Head of caudate nucleus (tissue), 42 donors: ENCODE measurements at regions not wholly inside any gene's neighbourhood (a gene's known extent, or its start where the extent isn't known, plus 50 kb on each side); places are given as distances from the start of the nearest gene placed in this dataset.
"Not testable (repeated sequence)": the region's sequence is repeated elsewhere in the genome, so short reads cannot be mapped to it uniquely, and the experiment has no call there.

ENCODE experiments used
- DNase-seq, 42 donors: peaks; one replicate each; pipeline versions ENCODE4 v3.0.0 to v3.0.0-alpha.2; 2020 to 2021; ENCODE audit warnings: mixed read lengths in 7 of 42
- intact Hi-C: fragments of 100-400 bp; cut with DNase I; formaldehyde crosslinking; loops from one replicate; pipeline ENCODE4 v1.15.0; 2022

DNA sequence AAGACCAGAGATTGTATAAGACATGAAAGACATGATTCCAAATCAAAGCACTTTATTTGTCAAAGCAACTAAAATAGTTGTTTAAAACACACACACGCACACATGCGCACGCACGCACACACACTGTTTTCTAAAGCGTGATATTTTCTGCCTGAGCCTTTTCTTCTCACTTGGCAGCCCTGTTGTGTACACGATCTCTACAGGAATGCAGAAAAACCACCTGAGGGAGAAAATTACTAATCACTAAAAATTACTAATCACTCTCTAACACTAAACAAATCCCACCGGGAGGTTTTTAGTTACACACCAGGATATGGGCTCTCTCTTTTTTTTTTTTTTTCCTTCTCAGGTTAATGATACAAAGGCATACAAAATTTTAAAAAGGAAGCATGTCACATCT, 160.1 kb upstream of the ATP11B start:
- intact Hi-C loops: no loop called here
- DNase-seq: no peak

DNA sequence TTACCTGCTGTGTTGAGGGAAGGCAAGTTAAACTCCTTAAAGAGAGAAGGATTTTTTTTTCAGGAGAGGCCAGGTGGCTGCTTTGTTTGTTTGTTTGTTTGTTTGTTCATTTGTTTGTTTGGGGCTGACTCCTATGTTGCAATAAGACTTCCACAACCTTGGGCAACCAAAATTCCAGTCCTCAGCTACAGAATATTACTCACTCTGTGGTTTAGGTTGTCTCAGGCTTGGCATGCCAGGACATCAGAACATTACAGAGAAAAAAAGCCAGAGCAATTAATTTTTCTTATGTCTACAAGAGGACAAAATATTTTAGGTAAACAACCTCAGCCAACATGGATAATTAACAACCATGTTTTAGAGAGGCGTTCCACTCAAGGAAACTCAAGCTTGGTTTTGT, 156.7 kb upstream of the ATP11B start:
- intact Hi-C loops: no loop called here
- no peak for DNase-seq

DNA sequence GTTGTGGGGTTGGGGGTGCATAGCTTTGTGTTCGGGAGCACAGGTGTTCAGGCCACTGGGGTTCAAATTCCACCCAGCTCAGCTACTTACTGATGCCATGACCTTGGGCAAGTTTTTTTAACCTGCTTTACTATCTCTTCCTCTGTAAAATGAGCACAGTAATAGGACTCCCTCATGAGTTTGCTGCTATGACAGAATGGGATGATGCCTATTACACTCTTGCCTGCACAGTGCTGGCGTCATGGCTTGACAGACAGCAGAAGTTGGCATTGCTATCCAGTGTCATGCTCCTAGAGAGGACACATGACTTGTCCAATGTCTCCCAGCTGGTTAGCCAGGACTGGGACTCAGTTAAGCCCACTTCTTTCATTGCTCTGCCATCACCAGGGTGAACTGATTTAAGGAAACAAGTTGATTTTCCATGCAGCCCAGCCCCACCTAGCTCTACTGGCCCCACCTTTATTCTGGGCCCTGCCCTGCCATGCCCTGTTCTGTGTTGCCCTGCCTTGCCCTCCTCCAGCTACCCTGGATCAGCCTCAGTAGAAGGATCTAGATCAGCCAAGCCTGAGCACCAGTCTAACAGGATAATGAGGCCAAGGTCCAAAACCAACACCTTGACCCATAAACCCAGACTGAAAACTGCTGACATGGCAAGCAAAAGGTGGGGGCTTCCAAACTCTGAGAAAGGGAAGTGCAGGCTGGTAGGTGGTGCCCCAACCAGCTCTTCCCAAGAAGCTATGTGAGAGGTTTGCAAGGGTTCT, 155.8 kb upstream of the ATP11B start:
- no peak for DNase-seq
- intact Hi-C loops: no loop called here

DNA sequence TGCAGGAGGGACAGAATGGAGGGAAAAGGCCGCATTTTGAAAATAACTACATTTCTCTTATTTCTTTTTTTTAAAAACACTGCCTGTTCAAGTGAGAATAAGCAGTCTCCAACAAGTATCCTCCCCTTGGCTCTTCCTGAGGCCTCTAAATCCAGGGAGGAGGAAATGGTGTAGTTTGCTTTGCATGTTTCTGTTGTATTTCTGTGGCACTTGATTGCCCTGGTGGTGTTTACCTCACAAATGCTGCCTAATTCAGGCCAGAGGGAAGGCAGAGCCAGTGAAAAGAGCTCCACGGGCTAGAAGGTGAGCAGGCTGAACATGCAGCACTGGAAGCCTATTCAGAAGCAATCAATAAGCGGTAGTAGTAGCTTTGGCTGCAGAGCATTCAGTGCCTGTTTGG, 149.3 kb upstream of the ATP11B start:
- intact Hi-C loops: no loop called here
- DNase-seq: no peak

GRCh38 chr3:182644790-182645433, 148.4 kb upstream of the ATP11B start:
- intact Hi-C loops: no loop called here
- DNase-seq: no peak

- intact Hi-C loops: no loop called here
- no peak for DNase-seq
Measured at GRCh38 chr3:182650568-182651128, 142.7 kb upstream of the ATP11B start.

DNA sequence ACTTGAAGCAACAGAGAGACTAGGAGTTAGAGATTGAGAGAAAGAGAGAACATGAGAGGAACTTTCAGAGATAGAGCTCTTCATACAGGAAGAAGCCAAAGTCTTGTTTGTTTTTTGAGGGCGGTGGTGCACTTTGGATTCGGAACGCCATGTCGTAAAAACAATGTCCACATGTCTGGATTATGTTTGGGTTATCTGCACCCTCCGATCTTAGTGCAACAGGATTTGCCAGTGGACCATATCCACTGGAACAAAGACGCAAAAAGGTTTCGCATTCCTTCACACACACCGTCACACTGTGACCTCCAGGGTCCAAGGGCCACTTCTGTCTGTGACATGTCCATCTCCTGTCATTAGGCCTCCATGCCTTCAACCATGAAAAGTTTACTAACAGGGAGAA, 141.8 kb upstream of the ATP11B start:
- intact Hi-C loops: no loop called here
- DNase-seq: no peak

- intact Hi-C loops: not testable (repeated sequence)
Measured at GRCh38 chr3:182653065-182653464, 140.2 kb upstream of the ATP11B start.

DNA sequence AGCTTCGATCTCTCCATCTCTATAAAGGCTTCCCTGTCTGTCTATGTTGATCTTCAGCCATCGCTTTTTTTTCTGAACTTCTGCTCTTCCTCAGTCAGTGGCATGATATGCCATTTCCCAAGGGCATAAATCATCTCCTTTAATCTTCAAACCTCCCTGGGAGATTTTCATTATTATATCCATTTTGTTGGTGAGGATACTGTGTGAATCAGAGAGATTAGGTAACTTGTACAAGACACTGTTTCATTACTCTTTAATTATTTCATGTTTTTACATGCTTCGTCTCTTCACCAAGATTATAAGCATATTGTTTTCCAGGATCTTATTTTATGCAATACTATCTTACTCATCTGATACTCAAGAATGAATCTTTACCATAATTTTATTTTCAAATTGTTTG, 124.8 kb upstream of the ATP11B start:
- intact Hi-C loops: no loop called here
- DNase-seq: no peak

More at GRCh38 chr3:182653065-182653464, 140.2 kb upstream of the ATP11B start:
- DNase-seq: not testable (repeated sequence)

GRCh38 chr3:182668974-182669373, 124.3 kb upstream of the ATP11B start:
- intact Hi-C loops: no loop called here
- DNase-seq: no peak

DNA sequence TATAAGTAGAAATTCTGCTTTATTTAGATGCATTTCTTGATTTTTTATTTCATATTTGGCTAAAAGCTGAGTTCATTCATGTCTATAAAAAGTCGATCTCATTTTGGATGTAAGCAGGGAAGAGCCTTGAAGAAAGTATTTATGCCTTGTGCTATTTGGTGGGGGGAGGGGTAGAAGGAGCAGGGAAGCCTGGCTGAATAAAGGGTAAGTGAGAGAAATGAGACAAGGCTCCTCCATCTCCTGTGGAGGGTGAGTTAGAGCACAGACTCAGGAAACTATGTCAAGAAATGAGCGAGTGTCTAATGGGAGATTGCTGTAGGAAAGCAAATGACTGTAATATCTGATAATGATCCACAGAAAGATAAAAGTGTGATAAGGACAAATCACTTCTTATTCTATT, 121.8 kb upstream of the ATP11B start:
- peak in 11 of 42 donors; percentile 3 to 47 (median 10) for DNase-seq
- intact Hi-C loops: no loop called here

DNA sequence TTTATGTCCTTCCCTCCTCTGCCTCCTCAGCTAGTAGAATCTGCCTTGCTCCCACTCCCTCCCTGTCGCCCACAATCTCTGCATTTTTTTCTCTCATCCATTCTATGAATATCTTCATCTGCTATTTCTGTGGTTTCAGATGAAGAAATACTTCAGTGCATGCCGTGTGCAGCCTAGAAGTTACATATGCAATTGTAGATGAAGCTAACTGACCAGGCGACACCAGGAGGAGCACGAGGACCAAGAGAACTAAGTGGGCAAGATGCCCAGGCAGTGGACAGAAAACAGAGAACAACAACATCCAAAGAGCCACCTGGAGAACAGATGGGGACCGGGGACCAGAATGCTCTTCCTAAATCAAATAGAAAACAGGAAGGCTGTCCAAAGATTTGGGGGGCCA, 121.4 kb upstream of the ATP11B start:
- intact Hi-C loops: no loop called here
- DNase-seq: peak; percentile 13 to 84 (median 56)

DNA sequence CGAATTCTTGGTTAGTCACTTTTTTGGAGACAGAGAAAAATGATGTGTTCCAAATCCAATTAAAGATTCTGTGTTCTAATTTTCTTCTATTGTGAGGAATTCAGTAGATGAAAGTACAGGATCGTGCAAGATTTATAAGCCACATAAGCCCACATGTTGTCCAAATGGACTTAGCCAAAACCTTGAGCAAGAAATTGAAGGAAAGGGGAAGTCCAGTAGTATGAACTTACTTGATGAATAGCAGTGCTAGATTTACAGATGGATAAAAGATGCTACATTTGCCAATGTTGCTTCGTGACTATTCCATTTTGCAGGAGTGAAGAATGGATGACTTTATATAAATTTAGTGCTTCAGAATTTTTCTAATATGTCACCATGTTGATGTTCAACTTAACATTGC, 120.0 kb upstream of the ATP11B start:
- no peak for DNase-seq
- intact Hi-C loops: no loop called here

DNA sequence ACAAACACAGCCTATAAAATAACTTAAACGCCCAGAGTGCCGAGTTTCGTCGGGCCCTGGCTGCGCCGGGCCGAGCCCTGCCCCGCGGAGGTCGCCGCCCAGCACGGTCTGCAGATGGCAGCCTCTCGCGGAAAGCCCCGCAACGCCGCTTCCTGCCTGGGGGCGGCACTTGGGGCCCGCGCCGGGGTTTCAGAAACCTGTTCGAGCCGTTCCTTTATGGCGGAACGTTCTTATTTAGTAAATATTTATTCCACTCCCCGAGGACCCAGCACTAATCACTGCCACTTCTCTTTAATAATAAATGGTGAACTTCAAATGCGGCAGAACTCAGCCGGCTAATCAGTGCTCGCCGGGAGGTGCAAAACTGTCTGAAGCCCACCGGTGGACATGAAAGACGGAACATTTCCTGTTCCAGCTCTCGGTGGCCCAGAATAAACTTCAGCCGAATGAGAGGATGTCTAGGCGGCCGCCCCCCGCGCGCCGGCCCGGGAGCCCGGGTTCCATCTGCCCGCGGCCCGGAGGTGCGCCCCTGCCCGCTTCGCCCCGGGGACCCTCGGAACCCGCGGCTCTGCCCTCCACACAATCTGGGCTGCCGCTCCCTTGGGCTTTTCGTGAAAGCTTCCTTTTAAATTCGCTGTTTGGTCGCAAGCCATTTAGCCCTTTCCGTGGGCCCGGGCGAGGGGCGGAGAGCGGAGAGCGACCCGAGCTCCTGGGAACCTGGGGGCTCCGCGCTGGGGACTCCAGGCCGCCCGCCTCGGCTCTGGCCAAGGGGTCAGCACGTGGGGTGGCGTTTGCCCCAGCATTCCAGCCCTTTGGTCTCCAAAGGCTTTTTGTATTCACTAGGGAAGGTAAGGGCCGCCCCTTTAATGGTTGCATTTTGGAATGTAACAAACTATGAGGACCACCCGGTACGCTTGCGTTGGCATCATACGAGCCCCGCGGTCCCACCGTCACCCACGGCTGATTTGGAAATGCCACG, 110.8 kb upstream of the ATP11B start:
- intact Hi-C loops: loop anchor here (5.0 kb wide), 1 partner anchor 975 kb away; no protein-coding TSS in a partner anchor
- peak; percentile 23 to 89 (median 77) for DNase-seq

- DNase-seq: peak; percentile 26 to 92 (median 79)
- intact Hi-C loops: loop anchor here (5.0 kb wide), 1 partner anchor 976 kb away; no protein-coding TSS in a partner anchor
Measured at GRCh38 chr3:182683453-182683852, 109.9 kb upstream of the ATP11B start.

DNA sequence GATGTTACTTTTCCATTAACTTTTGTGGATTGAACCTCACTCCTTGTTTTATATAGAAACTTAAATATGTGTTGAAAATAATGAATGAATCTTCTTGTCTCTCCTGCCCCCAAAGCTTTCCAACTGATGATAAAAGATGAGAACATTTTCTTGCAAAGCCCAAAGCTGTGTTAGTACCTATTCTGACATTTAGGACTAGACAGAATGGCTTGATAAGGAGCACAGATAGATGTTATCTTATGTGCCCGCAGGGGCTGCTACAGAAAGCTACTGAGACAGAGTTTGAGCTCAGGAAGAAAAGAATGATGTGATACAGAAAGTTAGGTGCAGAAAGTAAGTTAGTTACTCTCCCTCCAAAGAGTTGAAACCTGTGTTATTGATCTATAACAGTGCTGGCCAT, 109.4 kb upstream of the ATP11B start:
- no peak for DNase-seq
- intact Hi-C loops: loop anchor here (5.0 kb wide), 1 partner anchor 977 kb away; no protein-coding TSS in a partner anchor

- intact Hi-C loops: no loop called here
- DNase-seq: no peak
Measured at GRCh38 chr3:182686033-182686886, 107.0 kb upstream of the ATP11B start.

GRCh38 chr3:182690172-182690571, 103.1 kb upstream of the ATP11B start:
- intact Hi-C loops: no loop called here
- no peak for DNase-seq
